ENCODE measurements at regions not wholly inside any gene's neighbourhood (a gene's known extent, or its start where the extent isn't known, plus 50 kb on each side); places are given as distances from the start of the nearest gene placed in this dataset.

DNA sequence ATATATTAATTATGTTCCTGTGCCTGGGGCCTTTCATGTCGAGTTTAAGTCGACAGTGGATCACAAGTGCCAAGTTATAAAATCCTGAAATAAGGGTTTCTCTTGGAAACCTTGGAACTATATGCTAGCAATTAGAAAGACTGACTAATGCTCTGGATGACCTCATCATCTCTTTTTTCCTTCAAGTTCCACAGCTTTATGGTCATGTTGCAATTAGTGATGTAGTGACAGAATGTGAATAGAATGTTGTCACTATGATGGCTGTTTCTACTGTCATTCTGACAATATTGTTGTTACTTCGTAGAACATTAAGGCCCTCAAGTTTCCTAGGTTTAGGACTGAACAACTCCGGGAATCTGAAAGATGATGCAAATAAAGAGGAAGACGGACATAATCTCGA, 368.0 kb upstream of the SEMA6A start:
- no peaks in the 10 kb centered on the region for H3K36me3 Mint-ChIP-seq (ENCODE audit: low read depth)
- no peak for DNase-seq
- H3K4me3 Mint-ChIP-seq, result no peak overlapping the region
- ChIA-PET CTCF (no interaction called here), POLR2A (no interaction called here)
- H3K9me3 Mint-ChIP-seq, result no peaks in the 10 kb centered on the region
- no peaks in the 10 kb centered on the region for H3K27me3 Mint-ChIP-seq
- no peaks in the 10 kb centered on the region for H3K4me1 Mint-ChIP-seq
- H3K27ac Mint-ChIP-seq, result no peak overlapping the region

DNA sequence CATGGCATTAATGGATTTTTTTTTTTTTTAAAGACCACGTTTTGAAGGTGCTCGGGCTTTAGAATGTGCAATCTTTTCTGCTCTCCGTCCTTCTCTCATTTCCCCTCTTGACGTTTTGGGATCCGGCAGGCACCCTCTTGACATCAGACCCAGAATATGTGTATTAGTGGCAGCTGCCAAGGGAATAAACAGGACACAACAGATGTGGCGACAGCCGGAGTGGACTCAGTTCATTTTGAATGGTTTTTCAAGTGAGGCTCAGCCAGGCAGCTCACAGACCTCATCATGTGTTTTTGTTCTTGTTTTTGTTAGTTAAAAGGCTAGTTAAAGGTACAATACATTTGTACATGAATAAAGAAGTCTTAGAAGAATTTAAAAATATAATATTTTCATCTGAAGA, 365.0 kb upstream of the SEMA6A start:
- Mint-ChIP-seq H3K9me3 (no peaks in the 10 kb centered on the region), H3K4me3 (no peak overlapping the region), H3K36me3 (ENCODE audit: low read depth) (no peaks in the 10 kb centered on the region), H3K4me1 (no peaks in the 10 kb centered on the region), H3K27me3 (no peaks in the 10 kb centered on the region), H3K27ac (no peak overlapping the region)
- ChIA-PET POLR2A (no interaction called here), CTCF (no interaction called here)
- no peak for DNase-seq

DNA sequence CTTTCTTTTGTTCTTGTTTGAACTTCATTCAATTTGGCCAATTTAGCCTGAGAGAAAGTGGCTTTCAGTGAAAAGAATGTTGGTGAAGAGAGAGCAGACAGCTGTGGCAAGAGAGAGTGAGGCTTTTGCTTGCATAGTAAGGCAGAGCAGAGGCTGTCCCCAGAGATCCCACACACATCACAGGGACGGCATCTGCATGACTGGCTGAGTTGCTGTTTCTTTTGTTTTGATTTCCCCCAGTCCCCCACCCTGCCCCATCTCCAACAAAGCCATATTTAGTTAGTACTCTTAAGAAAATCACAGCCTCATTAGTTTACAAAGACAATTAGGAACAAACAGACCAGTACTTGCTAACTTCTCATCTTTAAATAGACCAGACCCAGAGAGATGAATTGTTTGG, 363.9 kb upstream of the SEMA6A start:
- no peak for DNase-seq
- H3K27ac Mint-ChIP-seq, result no peak overlapping the region

DNA sequence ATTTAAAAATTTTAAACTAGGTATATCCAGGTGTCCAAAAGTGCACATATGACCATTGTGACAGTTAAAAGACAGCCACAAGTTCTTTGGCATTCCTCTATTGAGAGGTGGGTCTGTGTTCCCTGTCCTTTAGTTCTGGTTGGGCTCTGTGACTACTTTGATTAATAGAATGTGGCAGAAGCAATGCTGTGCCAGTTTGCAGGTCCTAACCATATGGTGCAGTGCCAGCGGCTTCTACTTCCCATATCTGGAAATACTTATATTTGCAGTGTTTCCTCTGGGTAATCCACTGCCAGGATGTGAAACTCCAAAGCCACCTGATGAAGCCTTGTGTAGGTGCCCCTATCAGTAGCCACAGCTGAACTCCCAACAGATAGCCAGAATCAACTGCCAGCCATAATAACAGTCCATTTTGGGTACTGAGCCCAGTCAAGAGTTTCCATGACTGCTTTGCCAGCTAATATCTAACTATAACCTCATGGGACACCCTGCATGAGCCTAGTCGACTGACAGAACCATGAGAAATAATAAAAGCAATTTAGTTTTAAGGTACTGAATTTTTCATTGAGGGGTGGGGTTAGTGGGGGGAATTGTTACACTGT, 361.0 kb upstream of the SEMA6A start:
- ChIA-PET CTCF (no interaction called here), POLR2A (no interaction called here)
- H3K4me3 Mint-ChIP-seq, result no peak overlapping the region
- no peaks in the 10 kb centered on the region for H3K4me1 Mint-ChIP-seq
- no peak overlapping the region for H3K27ac Mint-ChIP-seq
- DNase-seq, result no peak
- H3K36me3 Mint-ChIP-seq (ENCODE audit: low read depth), result no peaks in the 10 kb centered on the region
- no peaks in the 10 kb centered on the region for H3K27me3 Mint-ChIP-seq
- H3K9me3 Mint-ChIP-seq, result no peaks in the 10 kb centered on the region

More for the DNA sequence above, 363.9 kb upstream of the SEMA6A start:
- H3K4me1 Mint-ChIP-seq, result no peaks in the 10 kb centered on the region
- CTCF ChIA-PET, result no interaction called here
- H3K4me3 Mint-ChIP-seq, result no peak overlapping the region
- no peaks in the 10 kb centered on the region for H3K27me3 Mint-ChIP-seq
- H3K36me3 Mint-ChIP-seq (ENCODE audit: low read depth), result no peaks in the 10 kb centered on the region
- POLR2A ChIA-PET, result no interaction called here
- H3K9me3 Mint-ChIP-seq, result no peaks in the 10 kb centered on the region

DNA sequence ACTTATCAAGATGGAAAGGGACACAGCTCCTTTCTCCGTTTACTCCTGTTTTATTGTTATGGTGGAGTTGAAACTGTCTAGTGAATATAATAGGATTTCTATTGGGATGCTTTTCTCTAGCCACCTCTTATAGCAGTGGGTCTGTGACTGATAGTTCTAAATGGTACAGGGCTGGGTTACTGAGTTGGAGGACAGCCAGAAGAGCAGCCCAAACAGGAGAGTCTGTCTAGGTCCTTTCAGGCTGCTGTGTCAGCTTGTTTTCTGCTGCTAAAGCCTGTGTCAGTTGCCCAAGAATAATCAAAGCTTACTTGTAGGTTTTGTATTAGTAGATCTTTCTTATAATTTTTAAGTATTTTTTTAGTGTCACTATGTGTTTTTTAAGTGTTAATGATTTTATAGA, 356.0 kb upstream of the SEMA6A start:
- ChIA-PET CTCF (no interaction called here), POLR2A (no interaction called here)
- Mint-ChIP-seq H3K36me3 (ENCODE audit: low read depth) (no peaks in the 10 kb centered on the region), H3K9me3 (no peaks in the 10 kb centered on the region), H3K4me3 (no peak overlapping the region), H3K27ac (no peak overlapping the region), H3K27me3 (no peaks in the 10 kb centered on the region), H3K4me1 (no peaks in the 10 kb centered on the region)
- no peak for DNase-seq

DNA sequence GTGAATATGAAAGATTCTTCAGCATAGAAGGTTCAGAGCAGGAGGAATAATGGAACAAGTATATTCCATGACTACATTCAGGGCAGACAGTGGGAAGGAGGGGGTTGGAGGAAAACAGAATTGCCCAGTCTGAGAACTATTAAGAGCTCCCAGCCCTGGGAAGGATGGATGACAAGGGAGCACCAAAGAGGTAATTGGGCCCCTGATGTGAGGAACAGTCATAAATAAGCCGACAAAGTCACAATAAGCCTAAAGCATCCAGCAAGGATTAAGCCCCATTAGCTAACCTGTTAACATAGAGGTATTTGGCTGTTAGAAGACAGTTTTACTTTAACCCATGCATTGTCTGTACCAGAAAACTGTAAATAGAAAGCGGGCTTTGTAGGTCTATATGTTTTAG, 348.7 kb upstream of the SEMA6A start:
- Mint-ChIP-seq H3K27me3 (no peaks in the 10 kb centered on the region), H3K4me1 (no peaks in the 10 kb centered on the region), H3K4me3 (no peak overlapping the region), H3K9me3 (no peaks in the 10 kb centered on the region), H3K27ac (no peak overlapping the region), H3K36me3 (ENCODE audit: low read depth) (no peaks in the 10 kb centered on the region)
- ChIA-PET CTCF (interaction anchor here (0.7 kb wide), 1 partner anchor 129 kb away, joined by 3 read pairs; no protein-coding TSS in a partner anchor), POLR2A (no interaction called here)
- DNase-seq, result no peak

DNA sequence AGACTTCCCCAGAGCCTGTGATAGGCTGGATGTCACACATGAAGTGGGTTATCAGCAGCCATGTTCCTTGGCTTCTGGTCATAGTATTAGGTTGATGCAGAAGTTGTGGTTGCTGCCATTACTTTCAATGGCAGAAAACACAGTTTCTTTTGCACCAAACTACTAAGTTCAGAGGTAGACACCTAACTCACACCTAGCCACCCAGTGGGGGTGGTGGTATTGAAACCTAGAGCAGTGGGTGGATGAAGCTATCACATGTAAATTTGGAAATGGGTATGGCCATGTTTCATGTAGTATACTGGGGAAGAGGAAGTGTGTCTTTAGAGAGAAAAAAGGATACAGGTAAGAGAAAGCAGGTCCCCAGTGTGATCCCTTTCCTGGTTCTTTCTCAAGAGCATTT, 347.9 kb upstream of the SEMA6A start:
- ChIA-PET POLR2A (no interaction called here), CTCF (no interaction called here)
- H3K4me1 Mint-ChIP-seq, result no peaks in the 10 kb centered on the region
- no peaks in the 10 kb centered on the region for H3K36me3 Mint-ChIP-seq (ENCODE audit: low read depth)
- no peaks in the 10 kb centered on the region for H3K9me3 Mint-ChIP-seq
- no peak for DNase-seq
- no peak overlapping the region for H3K27ac Mint-ChIP-seq
- no peak overlapping the region for H3K4me3 Mint-ChIP-seq
- H3K27me3 Mint-ChIP-seq, result no peaks in the 10 kb centered on the region

DNA sequence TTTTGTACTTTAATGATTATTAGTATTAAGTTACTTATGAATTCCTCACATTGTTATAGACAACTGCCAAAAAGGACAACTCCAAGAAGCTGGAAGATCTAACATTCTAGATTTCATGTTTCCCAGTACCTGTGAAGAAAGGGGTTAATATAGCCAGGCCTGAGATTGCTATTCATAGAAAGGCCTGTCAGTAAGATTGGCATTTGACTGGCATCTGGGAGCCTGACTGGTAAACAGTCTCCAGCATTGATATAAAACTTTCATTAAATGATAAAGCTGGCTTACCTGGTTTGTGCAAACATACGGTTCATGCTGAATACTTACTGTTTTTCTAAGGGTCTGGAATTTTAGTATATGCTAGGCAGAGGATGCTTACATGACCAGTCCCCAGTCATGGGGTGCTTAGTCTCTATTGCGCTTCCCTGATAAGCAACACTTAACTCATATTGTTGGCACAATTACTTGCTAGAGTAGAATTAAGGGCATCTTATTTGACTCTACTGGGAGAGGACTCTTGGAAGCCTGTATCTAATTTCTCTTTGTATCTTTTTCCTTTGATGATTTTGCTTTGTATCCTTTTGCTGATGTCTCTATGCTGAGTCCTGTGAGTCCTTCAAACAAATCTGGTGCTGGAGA, 340.4 kb upstream of the SEMA6A start:
- CTCF ChIA-PET, result no interaction called here

DNA sequence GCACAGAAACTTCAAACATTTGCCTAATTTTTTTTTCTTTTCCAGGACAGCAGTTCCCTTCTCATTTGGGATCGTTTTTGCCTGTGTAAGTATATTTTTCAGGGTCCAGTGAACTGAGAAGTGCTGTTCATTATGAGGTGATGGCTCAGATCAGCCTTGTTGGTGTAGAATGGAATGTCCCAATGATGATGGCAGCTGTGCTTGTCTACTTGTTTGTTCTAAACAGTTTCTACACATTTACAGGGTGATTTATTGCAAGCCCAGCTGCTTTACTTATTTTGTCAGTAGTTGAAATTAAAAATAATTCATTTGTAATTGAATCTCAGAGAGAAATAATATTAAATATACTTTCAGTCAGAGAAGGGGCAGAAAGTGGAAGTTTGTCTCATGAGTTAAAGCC, 337.6 kb upstream of the SEMA6A start:
- Mint-ChIP-seq H3K4me3 (no peak overlapping the region), H3K9me3 (peaks cover 2% of the 10 kb centered on the region)
- CTCF ChIA-PET, result interaction anchor here (0.6 kb wide), 1 partner anchor 54 kb away, joined by 4 read pairs; no protein-coding TSS in a partner anchor

More for the DNA sequence above, 340.4 kb upstream of the SEMA6A start:
- Mint-ChIP-seq H3K36me3 (ENCODE audit: low read depth) (no peaks in the 10 kb centered on the region), H3K27ac (no peak overlapping the region), H3K4me1 (no peaks in the 10 kb centered on the region), H3K27me3 (no peaks in the 10 kb centered on the region), H3K4me3 (no peak overlapping the region), H3K9me3 (peaks cover 2% of the 10 kb centered on the region)
- no peak for DNase-seq
- POLR2A ChIA-PET, result no interaction called here

DNA sequence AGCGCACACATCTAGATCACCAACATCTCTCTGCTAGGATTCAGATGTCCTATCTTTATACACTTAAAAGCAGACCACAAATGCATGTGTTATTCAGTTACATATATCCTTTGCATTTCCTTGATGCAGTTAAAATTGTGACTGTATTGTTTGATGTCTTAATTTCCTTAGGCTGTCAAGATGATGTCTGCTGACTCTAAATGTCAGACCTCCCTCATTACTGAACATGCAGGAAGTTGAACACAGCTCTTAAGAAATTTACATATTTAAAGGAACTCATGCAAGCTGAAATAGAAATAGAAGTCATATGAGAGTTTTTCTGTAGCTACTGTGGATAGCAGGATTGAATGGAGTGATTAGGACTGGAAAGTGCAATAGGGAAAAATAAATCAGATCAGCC, 336.5 kb upstream of the SEMA6A start:
- Mint-ChIP-seq H3K36me3 (ENCODE audit: low read depth) (no peaks in the 10 kb centered on the region), H3K9me3 (peaks cover 2% of the 10 kb centered on the region), H3K4me1 (no peaks in the 10 kb centered on the region), H3K4me3 (no peak overlapping the region), H3K27ac (no peak overlapping the region), H3K27me3 (no peaks in the 10 kb centered on the region)
- DNase-seq, result no peak
- ChIA-PET CTCF (no interaction called here), POLR2A (no interaction called here)

More for the DNA sequence above, 337.6 kb upstream of the SEMA6A start:
- POLR2A ChIA-PET, result no interaction called here
- H3K36me3 Mint-ChIP-seq (ENCODE audit: low read depth), result no peaks in the 10 kb centered on the region
- H3K4me1 Mint-ChIP-seq, result no peaks in the 10 kb centered on the region
- no peak overlapping the region for H3K27ac Mint-ChIP-seq
- H3K27me3 Mint-ChIP-seq, result no peaks in the 10 kb centered on the region
- no peak for DNase-seq

DNA sequence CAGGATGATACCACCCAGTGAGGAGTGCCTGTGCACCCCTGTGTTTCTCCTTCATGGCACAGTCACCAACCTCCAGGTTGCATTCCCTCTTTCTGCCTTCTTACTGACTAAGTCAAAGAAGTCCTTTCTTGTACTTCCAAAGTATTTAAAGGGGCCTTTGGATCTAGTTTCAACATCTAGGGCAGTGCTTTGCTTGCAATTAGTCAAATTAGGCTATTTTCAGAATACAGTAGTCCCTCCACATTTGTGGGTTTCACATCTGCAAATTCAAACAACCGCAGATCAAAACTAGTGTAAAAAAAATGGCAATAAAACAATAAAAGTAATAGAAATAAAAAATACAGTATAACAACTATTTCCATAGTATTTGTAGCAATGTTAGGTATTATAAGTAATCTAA, 333.9 kb upstream of the SEMA6A start:
- no peaks in the 10 kb centered on the region for H3K27me3 Mint-ChIP-seq
- no peak overlapping the region for H3K4me3 Mint-ChIP-seq
- H3K9me3 Mint-ChIP-seq, result peaks cover 2% of the 10 kb centered on the region
- no peaks in the 10 kb centered on the region for H3K4me1 Mint-ChIP-seq
- H3K36me3 Mint-ChIP-seq (ENCODE audit: low read depth), result no peaks in the 10 kb centered on the region
- CTCF ChIA-PET, result no interaction called here
- POLR2A ChIA-PET, result no interaction called here
- DNase-seq, result no peak
- H3K27ac Mint-ChIP-seq, result no peak overlapping the region

DNA sequence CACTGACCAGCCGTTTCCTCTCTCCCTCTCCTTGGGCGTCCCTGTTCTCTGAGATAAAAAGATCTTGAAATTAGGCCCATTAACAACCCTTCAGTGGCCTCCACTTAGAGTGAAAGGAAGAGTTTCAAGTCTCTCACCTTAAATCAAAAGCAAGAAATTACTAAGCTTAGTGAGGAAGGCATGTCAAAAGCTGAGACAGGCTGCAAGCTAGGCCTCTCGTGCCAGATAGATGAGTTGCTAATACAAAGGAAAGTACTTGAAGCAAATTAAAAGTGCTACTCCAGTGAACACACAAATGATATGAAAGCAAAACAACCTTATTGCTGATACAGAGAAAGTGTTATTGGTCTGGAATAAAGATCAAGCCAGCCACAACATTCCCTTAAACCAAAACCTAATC, 331.3 kb upstream of the SEMA6A start:
- ChIA-PET CTCF (no interaction called here), POLR2A (no interaction called here)
- Mint-ChIP-seq H3K36me3 (ENCODE audit: low read depth) (no peaks in the 10 kb centered on the region), H3K27me3 (no peaks in the 10 kb centered on the region), H3K9me3 (no peaks in the 10 kb centered on the region), H3K4me1 (no peaks in the 10 kb centered on the region), H3K4me3 (no peak overlapping the region), H3K27ac (no peak overlapping the region)
- no peak for DNase-seq

DNA sequence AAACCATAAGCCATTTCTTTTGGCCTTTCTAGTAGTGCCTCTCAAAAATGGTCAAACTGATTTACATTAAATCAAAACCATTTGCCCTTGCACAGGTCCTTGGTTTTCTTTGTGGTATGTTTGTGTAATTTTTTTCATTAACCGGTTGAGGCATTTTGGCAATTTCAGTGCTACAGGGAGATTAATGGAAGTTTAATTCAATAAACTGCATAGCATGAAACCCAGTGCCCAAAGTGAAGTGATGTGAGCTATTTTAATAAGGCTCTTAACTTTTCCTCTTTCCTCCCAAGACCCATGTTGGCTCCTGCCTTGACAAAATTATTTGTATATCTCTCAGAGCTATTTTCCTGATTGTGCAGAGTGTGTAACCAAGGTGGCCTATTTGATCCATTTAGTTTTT, 326.2 kb upstream of the SEMA6A start:
- no peaks in the 10 kb centered on the region for H3K9me3 Mint-ChIP-seq
- no peaks in the 10 kb centered on the region for H3K4me1 Mint-ChIP-seq
- no peak overlapping the region for H3K4me3 Mint-ChIP-seq
- H3K27ac Mint-ChIP-seq, result no peak overlapping the region
- H3K36me3 Mint-ChIP-seq (ENCODE audit: low read depth), result no peaks in the 10 kb centered on the region
- DNase-seq, result no peak
- CTCF ChIA-PET, result no interaction called here
- no peaks in the 10 kb centered on the region for H3K27me3 Mint-ChIP-seq
- POLR2A ChIA-PET, result no interaction called here

DNA sequence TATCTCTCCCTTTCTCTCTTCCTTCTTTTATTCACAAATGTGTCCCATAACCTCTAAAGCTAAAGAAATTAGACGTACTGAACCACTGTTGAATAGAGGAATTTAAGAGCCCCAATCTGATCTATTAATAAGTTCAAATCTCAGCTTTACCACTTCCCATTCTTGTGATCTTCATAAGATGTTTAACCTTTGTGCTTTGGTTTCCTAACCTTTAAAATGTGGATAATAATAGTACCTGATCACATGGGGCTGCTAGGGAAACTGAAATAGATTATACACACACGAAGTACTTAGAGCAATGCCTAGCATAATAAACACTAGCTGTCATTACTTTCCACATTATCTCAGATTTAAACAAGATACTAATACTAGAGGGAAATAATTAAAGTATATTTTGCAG, 324.3 kb upstream of the SEMA6A start:
- Mint-ChIP-seq H3K36me3 (ENCODE audit: low read depth) (no peaks in the 10 kb centered on the region), H3K4me1 (no peaks in the 10 kb centered on the region), H3K4me3 (no peak overlapping the region), H3K27ac (no peak overlapping the region), H3K27me3 (no peaks in the 10 kb centered on the region), H3K9me3 (no peaks in the 10 kb centered on the region)
- ChIA-PET POLR2A (no interaction called here), CTCF (no interaction called here)
- no peak for DNase-seq
